ENCODE measurements at regions not wholly inside any gene's neighbourhood (a gene's known extent, or its start where the extent isn't known, plus 50 kb on each side); places are given as distances from the start of the nearest gene placed in this dataset.

DNA sequence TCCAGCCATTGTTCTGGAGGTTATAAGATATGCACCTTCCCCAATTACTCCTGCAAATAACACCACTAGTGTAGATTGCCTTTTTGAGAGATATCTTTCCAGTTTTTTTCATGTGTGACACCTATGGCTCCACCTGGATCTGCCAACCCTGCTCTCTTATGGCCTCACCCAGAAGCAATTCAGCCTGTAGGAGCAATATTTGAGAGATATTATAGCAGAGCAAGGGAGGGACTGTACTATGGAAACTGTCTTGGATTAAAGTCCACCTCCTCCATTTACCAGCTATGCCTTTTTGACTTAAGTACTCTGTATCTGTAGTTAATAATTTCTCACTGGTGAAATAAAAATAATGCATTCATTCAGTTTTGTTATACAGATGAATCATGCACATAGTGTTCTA lies 803.5 kb downstream of the NLGN4X start:
- ChIA-PET CTCF (no interaction called here), POLR2A (no interaction called here)
- ATAC-seq (no peak), DNase-seq (no peak)
- H3K4me1 Mint-ChIP-seq (ENCODE audit: low read depth), result no peaks in the 10 kb centered on the region
- H3K4me3 Mint-ChIP-seq, result no peak overlapping the region
- TF ChIP-seq, protein P1, sequence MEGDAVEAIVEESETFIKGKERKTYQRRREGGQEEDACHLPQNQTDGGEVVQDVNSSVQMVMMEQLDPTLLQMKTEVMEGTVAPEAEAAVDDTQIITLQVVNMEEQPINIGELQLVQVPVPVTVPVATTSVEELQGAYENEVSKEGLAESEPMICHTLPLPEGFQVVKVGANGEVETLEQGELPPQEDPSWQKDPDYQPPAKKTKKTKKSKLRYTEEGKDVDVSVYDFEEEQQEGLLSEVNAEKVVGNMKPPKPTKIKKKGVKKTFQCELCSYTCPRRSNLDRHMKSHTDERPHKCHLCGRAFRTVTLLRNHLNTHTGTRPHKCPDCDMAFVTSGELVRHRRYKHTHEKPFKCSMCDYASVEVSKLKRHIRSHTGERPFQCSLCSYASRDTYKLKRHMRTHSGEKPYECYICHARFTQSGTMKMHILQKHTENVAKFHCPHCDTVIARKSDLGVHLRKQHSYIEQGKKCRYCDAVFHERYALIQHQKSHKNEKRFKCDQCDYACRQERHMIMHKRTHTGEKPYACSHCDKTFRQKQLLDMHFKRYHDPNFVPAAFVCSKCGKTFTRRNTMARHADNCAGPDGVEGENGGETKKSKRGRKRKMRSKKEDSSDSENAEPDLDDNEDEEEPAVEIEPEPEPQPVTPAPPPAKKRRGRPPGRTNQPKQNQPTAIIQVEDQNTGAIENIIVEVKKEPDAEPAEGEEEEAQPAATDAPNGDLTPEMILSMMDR (IDR thresholded peaks at IDR 0.05), result no peak
- H3K36me3 Mint-ChIP-seq (ENCODE audit: low read depth), result no peaks in the 10 kb centered on the region
- H3K27ac Mint-ChIP-seq, result no peak overlapping the region
- intact Hi-C loops (cut with micrococcal nuclease), result no loop called here
- no peaks in the 10 kb centered on the region for H3K27me3 Mint-ChIP-seq
- H3K9me3 Mint-ChIP-seq, result peaks cover 4% of the 10 kb centered on the region

DNA sequence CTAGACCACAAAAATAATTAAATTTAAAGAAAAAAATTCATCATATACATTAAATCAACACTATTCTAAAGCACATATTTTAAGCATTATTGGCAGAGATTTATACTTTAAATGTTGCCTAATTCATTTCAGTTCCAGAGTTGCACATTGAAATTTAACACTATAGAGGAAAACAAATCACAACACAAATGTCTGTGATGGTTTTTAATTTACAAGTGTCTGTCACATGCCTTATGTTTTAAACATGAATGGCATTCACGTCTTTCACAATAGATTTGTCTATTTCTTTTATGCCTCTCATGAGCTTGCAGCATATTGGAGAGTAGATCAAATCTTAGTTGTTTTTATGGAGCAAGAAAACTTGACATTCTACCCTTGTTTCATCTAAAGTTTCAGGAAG lies 811.3 kb downstream of the NLGN4X start:
- ChIA-PET POLR2A (no interaction called here), CTCF (interaction anchor here (0.8 kb wide), 1 partner anchor 14 kb away, joined by 3 read pairs; no protein-coding TSS in a partner anchor)
- TF ChIP-seq, protein P1 (IDR thresholded peaks at IDR 0.05), result no peak
- Mint-ChIP-seq H3K27me3 (no peaks in the 10 kb centered on the region), H3K4me3 (no peak overlapping the region), H3K27ac (no peak overlapping the region), H3K36me3 (ENCODE audit: low read depth) (no peaks in the 10 kb centered on the region), H3K4me1 (ENCODE audit: low read depth) (no peaks in the 10 kb centered on the region), H3K9me3 (peaks cover 3% of the 10 kb centered on the region)
- DNase-seq, result no peak
- ATAC-seq, result no peak
- intact Hi-C loops (cut with micrococcal nuclease), result no loop called here

DNA sequence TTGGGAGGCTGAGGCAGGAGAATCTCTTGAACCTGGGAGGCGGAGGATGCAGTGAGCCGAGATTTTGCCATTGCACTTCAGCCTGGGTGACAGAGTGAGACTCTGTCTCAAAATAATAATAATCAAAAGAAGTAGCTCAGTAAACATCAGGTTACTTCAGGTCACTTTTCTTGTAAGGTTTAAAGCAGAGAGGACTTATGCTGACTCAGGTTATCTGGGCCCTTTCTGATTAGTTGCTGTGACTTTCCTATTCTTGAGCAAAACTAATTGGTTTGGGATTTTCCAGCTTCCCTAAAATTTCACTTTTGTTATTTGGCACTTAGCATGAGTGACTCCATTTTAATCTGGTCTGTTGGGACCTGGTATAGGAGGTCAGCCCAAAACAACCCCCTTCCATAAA lies 812.9 kb downstream of the NLGN4X start:
- CTCF ChIA-PET, result no interaction called here
- no peak for DNase-seq
- Mint-ChIP-seq H3K36me3 (ENCODE audit: low read depth) (no peaks in the 10 kb centered on the region), H3K4me1 (ENCODE audit: low read depth) (no peaks in the 10 kb centered on the region), H3K27ac (no peak overlapping the region), H3K4me3 (no peak overlapping the region), H3K9me3 (peaks cover 3% of the 10 kb centered on the region), H3K27me3 (no peaks in the 10 kb centered on the region)
- intact Hi-C loops (cut with micrococcal nuclease), result no loop called here
- TF ChIP-seq, protein P1 (IDR thresholded peaks at IDR 0.05), result no peak
- POLR2A ChIA-PET, result no interaction called here
- no peak for ATAC-seq

DNA sequence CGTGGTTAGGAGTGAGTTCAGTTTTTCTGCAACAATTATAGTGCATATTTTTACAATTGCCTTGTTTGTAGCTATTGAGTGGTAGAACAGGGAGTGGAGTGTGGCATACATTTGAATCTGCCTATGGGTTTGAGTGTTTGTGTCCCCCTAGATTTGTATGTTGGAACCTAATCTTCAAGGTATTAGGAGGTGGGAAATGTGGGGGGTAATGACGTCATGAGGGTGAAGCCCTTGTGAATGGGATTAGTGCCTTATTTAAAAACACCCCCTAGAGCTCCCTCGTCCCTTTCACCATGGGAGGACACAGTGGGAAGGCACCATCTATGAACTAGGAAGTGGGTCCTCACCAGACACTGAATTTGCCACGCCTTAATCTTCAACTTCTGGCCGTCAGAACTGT lies 819.6 kb downstream of the NLGN4X start:
- Mint-ChIP-seq H3K4me1 (ENCODE audit: low read depth) (no peaks in the 10 kb centered on the region), H3K4me3 (no peak overlapping the region), H3K9me3 (peaks cover 3% of the 10 kb centered on the region), H3K27ac (no peak overlapping the region), H3K36me3 (ENCODE audit: low read depth) (no peaks in the 10 kb centered on the region), H3K27me3 (no peaks in the 10 kb centered on the region)
- ATAC-seq (no peak), DNase-seq (no peak)
- CTCF ChIA-PET, result no interaction called here
- TF ChIP-seq, protein P1 (IDR thresholded peaks at IDR 0.05), result no peak
- POLR2A ChIA-PET, result no interaction called here
- intact Hi-C loops (cut with micrococcal nuclease), result no loop called here

DNA sequence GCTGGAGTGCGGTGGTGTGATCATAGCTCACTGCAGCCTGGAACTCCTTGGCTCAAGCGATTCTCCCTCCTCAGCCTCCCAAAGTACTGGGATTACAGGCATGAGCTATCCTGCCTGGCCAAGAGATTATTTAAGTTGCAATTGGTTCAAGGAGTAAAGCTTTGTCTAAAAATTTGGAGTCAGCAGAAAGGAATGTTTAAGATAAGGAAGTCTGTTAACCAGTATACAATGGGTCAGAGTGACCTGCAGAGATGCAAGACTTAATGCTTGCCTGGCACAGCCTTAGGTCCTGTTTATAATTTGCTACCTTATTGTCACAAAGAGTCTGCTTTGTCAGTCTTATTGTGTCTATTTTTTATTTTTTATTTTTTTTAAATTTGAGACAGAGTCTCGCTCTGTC lies 826.2 kb downstream of the NLGN4X start:
- H3K27me3 Mint-ChIP-seq, result no peaks in the 10 kb centered on the region
- H3K36me3 Mint-ChIP-seq (ENCODE audit: low read depth), result no peaks in the 10 kb centered on the region
- DNase-seq (no peak), ATAC-seq (no peak)
- no peak overlapping the region for H3K4me3 Mint-ChIP-seq
- ChIA-PET CTCF (no interaction called here), POLR2A (no interaction called here)
- TF ChIP-seq, protein P1 (IDR thresholded peaks at IDR 0.05), result no peak
- no peaks in the 10 kb centered on the region for H3K4me1 Mint-ChIP-seq (ENCODE audit: low read depth)
- no peaks in the 10 kb centered on the region for H3K9me3 Mint-ChIP-seq
- H3K27ac Mint-ChIP-seq, result no peak overlapping the region
- intact Hi-C loops (cut with micrococcal nuclease), result no loop called here
